ENCODE measurements at regions not wholly inside any gene's neighbourhood (a gene's known extent, or its start where the extent isn't known, plus 50 kb on each side); places are given as distances from the start of the nearest gene placed in this dataset.

DNA sequence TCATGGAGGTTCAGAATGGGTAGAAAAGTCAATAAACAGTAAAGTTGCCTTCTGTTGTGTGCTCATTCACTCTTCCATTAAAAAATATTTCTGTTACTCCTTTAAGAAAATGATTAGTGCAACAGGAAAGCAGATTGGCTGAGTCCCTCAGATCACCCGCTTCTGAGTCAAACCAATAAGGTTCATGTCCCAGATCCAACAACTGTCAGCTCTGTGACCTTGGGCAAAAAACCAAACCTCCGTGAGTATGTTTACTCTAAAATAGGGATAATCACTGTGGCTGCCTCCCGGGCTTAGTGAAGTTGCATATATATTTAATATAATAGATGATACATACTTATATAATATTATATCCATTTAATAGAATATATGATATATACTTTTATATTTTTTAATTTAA, 698.5 kb upstream of the RBFOX1 start:
- no peaks in the 10 kb centered on the region for H3K36me3 ChIP-seq (ENCODE audit: control insufficient read depth in 2 of 2, extremely low read depth in 1 of 2, insufficient read depth in 2 of 2, low read length in 2 of 2)
- intact Hi-C loops (cut with micrococcal nuclease): no loop called here
- H3K4me2 ChIP-seq (ENCODE audit: insufficient read depth, low read length): no peak overlapping the region
- peaks cover 2% of the 10 kb centered on the region for H3K9me3 ChIP-seq (replicated peaks; ENCODE audit: control insufficient read depth, insufficient read depth, low read length)
- H4K20me1 ChIP-seq (replicated peaks; ENCODE audit: control insufficient read depth, extremely low read depth, insufficient read depth, low read length): no peaks in the 10 kb centered on the region
- H3K9ac ChIP-seq (replicated peaks; ENCODE audit: extremely low read depth, insufficient read depth, low read length): no peak overlapping the region
- BruUV-seq (replicated peaks): no TSS peak
- no peaks in the 10 kb centered on the region for H3K4me1 ChIP-seq (ENCODE audit: control insufficient read depth, extremely low read depth, insufficient read depth, low read length)
- no peak overlapping the region for H3K4me3 ChIP-seq (replicated peaks in 1 of 3; ENCODE audit: insufficient read depth in 1 of 3, low read depth in 1 of 3, low read length in 3 of 3)
- H3K27me3 ChIP-seq (ENCODE audit: control insufficient read depth in 2 of 2, insufficient read depth in 2 of 2, low read length in 2 of 2): no peaks in the 10 kb centered on the region
- no peak for DNase-seq (ENCODE audit: low read depth, low spot score)
- no peak for TF ChIP-seq POLR2A (IDR thresholded peaks at IDR 0.05; ENCODE audit: low read depth, low read length)
- TF ChIP-seq JUN (IDR thresholded peaks at IDR 0.05; ENCODE audit: borderline replicate concordance, insufficient read depth, insufficient read length, low read depth): no peak
- TF ChIP-seq FOS (IDR thresholded peaks at IDR 0.05; ENCODE audit: borderline replicate concordance, insufficient read depth, low read length): no peak
- TF ChIP-seq GATA2 (IDR thresholded peaks at IDR 0.05; ENCODE audit: insufficient read depth, insufficient read length, low read depth, low read length): no peak
- TF ChIP-seq, protein P1, sequence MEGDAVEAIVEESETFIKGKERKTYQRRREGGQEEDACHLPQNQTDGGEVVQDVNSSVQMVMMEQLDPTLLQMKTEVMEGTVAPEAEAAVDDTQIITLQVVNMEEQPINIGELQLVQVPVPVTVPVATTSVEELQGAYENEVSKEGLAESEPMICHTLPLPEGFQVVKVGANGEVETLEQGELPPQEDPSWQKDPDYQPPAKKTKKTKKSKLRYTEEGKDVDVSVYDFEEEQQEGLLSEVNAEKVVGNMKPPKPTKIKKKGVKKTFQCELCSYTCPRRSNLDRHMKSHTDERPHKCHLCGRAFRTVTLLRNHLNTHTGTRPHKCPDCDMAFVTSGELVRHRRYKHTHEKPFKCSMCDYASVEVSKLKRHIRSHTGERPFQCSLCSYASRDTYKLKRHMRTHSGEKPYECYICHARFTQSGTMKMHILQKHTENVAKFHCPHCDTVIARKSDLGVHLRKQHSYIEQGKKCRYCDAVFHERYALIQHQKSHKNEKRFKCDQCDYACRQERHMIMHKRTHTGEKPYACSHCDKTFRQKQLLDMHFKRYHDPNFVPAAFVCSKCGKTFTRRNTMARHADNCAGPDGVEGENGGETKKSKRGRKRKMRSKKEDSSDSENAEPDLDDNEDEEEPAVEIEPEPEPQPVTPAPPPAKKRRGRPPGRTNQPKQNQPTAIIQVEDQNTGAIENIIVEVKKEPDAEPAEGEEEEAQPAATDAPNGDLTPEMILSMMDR (IDR thresholded peaks at IDR 0.05; ENCODE audit: extremely low read depth in 1 of 2, insufficient read depth in 1 of 2, low read depth in 1 of 2, low read length in 2 of 2): no peak
- no peak for TF ChIP-seq POLR2AphosphoS5 (IDR thresholded peaks at IDR 0.05; ENCODE audit: insufficient read depth, low read depth, low read length)
- TF ChIP-seq EZH2 (IDR thresholded peaks at IDR 0.05; ENCODE audit: borderline replicate concordance, low read depth, low read length, severe bottlenecking): no peak
- TF ChIP-seq, protein P2, sequence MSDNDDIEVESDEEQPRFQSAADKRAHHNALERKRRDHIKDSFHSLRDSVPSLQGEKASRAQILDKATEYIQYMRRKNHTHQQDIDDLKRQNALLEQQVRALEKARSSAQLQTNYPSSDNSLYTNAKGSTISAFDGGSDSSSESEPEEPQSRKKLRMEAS (IDR thresholded peaks at IDR 0.05; ENCODE audit: insufficient read depth, insufficient read length): no peak
- TF ChIP-seq MYC (IDR thresholded peaks at IDR 0.05; ENCODE audit: low read depth, low read length): no peak
- ChIA-PET CTCF (no interaction called here), POLR2A (no interaction called here)
- H2AFZ ChIP-seq (ENCODE audit: low read depth, low read length): no peak overlapping the region
- H3K9me1 ChIP-seq (replicated peaks; ENCODE audit: control insufficient read depth, extremely low read depth, insufficient read depth, low read length): no peaks in the 10 kb centered on the region
- no peak for FAIRE-seq
- dilution Hi-C loops (cut with MboI; ENCODE audit: extremely low pct_ligation_motif_present, low sequenced_read_pairs): no loop called here
- no peaks in the 10 kb centered on the region for H3K79me2 ChIP-seq (ENCODE audit: control insufficient read depth, insufficient read depth, low read length)
- no peak overlapping the region for H3K27ac ChIP-seq (ENCODE audit: insufficient read depth, low read depth, low read length)
